ENCODE measurements at regions not wholly inside any gene's neighbourhood (a gene's known extent, or its start where the extent isn't known, plus 50 kb on each side); places are given as distances from the start of the nearest gene placed in this dataset.
"Not testable (repeated sequence)": the region's sequence is repeated elsewhere in the genome, so short reads cannot be mapped to it uniquely, and the experiment has no call there.

DNA sequence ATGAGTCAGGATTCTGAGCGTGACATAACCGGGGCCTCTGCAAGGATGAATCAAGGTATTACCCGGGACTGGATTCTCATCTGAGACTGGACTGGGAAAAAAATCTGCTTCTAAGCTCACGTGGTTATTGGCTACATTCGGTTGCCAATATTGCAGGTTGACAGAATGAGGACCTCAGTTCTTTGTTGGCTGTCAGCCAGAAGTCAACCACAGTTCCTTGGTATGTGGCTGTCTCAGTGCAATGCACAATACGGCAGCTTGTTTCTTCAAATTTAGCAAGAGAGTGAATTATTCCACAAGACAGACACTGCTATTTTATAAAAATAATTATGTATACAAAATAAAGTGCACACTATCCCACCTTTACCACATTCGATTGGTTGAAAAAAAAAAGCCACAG, 424.2 kb downstream of the KLHL4 start:
- DNase-seq, result no peak

DNA sequence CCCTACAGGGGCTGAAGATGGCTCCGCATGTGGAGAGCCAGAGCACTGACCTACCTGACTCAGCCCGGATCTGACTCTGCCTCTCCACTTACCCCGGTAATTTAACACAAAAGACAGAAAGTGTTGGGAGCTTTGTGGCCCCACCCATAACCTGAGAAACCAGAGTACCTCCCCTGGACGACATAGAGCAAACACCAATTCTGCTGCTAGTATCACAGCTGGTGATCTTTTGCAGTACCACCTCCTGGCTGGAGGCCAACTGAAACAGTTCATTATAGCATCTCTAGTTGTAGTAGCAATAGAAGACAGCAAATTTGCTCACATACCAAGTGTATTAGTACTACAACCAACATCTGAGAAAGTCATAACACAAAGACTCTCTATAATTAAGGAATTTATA, 443.9 kb downstream of the KLHL4 start:
- DNase-seq, result no peak

DNA sequence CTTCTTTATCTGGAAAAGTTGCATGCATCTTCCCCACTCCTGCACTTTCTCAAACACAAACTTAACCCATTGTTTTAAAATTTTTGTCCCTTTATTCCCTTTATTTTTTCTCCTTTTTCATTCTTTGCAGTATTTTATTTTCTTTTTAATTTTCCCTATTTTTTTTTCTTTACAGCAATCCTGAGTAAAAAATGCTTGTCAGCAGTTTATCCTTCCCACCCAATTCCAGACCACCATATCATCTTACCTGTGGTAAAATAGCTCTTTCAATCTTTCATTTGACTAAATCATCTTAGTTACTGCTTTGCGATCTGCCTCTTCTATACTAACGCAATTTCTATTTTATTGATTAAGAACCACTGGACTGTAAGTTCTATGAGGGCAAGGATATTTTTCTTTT, 450.5 kb downstream of the KLHL4 start:
- DNase-seq, result no peak

DNA sequence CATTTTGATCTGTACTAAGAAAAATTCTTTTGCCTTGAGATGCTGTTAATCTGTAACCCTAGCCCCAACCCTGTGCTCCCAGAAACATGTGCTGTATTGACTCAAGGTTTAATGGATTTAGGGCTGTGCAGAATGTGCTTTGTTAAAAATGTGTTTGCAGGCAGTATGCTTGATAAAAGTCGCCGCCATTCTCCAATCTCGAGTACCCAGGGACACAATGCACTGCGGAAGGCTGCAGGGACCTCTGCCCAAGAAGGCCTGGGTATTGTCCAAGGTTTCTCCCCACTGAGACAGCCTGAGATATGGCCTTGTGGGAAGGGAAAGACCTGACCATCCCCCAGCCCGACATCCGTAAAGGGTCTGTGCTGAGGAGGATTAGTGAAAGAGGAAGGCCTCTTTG, 454.5 kb downstream of the KLHL4 start:
- not testable (repeated sequence) for DNase-seq

DNA sequence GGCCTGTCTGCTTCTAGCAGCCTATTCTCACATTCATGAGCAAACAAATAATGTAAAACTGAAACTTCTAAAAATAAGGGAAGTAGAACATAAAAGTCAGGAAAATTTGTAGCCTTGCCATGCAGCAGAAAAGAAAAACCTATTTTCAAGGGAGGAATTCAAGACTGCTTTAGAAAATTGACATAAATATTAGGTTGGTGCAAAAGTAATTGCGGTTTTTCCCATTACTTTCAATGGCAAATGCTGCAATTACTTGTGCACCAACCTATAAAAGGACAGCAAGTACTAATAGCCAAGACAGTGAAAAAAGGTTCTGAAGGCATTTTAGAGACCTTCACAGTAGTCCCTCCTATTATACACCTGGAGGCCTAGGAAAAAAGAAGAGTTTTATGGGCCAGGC, 457.8 kb downstream of the KLHL4 start:
- no peak for DNase-seq

DNA sequence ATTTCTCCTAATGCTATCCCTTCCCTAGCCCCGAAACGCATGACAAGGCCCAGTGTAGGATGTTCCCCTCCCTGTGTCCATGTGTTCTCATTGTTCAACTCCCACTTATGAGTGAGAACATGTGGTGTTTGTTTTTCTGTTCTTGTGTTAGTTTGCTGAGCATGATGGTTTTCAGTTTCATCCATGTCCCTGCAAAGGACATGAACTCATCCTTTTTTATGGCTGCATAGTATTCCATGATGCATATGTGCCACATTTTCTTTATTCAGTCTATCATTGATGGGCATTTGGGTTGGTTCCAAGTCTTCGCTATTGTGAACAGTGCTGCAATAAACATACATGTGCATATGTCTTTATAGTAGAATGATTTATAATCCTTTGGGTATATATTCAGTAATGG, 490.3 kb downstream of the KLHL4 start:
- DNase-seq, result not testable (repeated sequence)

DNA sequence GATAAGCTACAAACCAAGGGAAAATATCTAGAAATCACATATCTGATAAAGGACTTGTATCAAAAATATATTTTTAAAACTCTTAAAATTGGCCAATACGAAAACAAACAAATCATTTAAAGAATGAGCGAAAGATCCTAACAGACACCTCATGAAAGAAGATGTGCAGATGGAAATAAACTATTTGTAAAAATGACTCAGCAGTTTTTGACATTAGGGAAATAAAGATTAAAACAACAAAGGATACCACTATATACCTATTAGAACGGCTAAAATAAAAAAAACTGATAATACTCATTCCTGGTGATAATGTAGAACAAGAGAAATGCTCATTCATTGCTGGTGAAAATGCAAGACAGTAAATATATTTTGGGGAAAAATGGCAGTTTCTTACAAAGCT, 506.4 kb downstream of the KLHL4 start:
- no peak for DNase-seq

DNA sequence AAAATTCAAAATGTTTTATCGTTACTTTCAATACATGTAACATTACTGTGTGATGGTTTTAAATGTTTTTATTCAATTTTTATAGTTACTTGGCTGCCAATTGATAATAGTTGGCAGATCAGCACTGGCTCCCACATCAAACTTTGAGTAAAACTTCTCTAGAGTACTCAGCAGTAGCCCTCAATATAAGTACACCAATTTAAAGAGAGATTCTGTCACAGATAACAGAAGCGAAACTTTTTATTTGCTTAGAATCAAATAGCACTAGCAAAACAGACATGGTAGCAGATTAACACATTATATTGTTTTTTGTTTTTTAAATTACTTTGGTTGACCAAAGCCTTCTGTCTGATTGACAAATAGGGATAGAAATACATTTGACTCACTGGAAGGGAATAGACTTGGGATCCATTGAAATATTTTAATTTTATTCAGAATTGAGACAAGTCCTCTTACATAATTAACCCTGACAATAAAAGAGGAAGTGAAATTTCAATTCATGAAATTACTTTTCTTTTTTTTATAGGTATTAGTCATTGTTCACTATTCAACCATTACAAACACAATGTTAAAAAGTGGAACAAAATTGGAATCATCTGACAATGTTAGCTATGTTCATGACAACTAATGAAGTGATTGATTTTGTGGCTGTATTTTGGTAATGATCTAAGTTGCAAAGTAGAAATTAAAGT, 554.9 kb downstream of the KLHL4 start:
- DNase-seq, result no peak

DNA sequence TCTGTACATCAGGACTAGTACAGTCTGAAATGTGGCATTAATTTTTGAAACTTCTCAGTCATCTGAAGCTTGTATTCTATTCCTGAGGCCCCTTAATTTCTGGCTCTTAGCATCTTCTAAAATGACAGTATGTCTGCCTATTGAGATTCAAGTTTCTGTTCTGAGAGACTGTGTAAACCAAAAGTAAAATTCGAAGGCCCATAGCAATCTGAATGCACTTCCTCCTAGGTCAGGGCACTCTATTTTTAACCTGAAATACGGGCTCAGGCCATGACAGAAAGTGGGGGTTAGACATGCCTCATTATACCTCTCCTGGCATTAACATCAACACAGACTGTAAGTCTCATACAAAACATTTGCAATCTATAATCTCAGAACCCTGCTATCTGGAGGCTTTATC, 584.4 kb downstream of the KLHL4 start:
- DNase-seq, result no peak

DNA sequence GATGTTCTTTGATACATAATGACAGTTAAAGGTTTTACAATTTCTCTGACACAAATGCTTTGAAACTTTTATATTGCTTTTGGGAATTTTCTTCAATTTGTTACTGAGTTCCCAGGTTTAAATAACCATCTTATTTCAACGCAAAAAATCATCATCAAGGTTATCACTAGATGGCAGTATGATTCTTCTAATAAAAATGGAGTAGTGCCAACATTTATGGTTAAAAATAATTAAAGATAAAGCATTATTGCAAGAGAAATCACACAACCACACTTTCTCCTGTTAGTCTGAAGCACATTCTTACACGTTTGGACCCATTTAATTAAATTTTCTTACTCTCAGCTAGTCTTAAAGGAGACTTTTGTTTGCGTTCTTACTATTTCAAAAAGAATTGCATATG, 611.3 kb upstream of the CPXCR1 start:
- no peak for DNase-seq

DNA sequence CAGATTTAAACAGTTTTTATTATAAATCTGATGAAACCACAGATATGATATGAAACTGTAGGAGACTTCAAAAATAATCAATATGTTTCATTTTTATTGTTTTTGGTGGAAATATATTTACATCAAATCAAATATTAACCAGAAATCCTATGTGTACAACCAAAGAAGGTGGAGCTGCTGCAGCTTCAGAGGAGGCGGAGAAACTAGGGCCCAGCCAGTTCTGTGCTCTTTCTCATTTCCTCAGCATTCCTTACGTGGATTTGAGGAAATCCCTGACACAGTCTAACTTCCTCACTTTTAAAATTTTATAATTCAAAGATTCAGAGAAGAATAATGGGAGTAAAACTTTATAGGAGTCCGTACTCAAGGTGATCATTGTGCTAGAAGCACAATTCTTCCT, 610.7 kb upstream of the CPXCR1 start:
- DNase-seq, result no peak

DNA sequence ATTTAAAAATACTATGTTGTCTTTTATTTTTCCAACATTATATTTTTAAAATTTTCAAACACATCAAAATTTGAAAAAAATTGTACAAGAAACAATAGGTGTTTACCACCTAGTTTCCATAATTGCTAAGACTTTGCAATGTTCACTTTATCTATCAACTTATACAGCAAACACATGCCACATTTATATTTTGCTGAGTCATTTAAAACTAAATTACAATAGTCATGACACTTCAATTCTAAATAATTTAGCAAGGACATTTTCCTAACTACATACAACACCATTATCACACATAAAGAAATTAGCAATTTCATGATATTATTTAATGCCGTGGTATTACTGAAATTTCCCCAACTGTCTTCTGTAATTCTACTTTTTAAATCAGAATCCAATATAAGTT, 600.4 kb upstream of the CPXCR1 start:
- DNase-seq, result no peak

DNA sequence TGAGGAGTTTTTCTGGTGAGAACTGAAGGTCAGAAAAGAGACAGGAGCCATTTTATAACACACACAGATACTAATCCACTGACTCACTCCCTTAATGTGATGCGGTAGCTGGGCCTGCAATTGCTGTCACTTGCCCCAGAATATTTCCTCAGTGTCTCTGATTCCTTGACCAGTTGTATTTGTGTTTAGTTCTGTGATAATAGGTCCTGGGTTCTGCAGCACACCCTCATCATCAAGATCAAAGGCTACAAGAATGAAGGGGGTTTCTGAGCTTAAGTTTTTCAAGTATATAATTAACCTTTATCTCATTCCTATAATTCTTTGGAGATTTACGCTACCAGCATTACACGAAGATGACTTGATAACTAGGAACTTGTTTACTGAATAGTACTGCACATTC, 576.5 kb upstream of the CPXCR1 start:
- DNase-seq, result no peak

DNA sequence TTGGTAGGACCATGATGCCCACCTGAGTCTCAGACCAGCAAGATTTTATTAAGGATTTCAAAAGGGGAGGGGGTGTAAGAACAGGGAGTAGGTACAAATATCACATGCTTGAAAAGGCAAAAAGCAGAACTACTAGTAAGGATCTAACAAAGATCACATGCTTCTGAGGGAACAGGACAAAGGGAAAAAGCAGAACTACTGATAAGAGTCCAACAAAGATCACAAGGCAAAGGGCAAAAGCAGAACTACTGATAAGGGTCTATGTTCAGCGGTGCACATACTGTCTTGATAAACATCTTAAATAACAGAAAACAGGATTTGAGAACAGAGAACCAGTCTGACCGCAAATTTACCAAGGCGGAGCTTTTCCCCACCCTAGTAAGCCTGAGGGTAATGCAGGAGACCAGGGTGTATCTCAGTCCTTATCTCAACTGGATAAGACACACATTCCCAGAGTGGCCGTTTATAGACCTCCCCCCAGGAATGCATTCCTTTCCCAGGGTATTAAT, 573.0 kb upstream of the CPXCR1 start:
- DNase-seq, result not testable (repeated sequence)

DNA sequence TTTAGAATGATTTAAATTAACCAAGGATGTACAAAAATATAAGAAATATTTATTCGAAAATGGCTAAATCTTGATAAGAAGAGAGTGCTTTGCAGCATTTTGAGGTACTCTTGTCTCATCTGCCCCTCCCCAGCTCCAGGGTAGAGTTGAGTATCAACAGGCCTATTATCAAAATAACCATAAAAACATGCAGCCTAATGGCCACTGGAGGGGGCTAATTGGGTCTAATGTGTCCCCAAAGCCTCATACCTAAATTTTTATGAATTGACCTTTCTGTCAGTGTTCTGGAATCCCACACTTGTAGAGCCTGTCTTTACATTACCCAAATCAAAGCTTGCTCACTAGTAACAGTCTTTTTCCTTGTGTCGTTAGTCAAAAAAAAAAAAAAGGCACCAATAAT, 544.9 kb upstream of the CPXCR1 start:
- DNase-seq, result no peak

DNA sequence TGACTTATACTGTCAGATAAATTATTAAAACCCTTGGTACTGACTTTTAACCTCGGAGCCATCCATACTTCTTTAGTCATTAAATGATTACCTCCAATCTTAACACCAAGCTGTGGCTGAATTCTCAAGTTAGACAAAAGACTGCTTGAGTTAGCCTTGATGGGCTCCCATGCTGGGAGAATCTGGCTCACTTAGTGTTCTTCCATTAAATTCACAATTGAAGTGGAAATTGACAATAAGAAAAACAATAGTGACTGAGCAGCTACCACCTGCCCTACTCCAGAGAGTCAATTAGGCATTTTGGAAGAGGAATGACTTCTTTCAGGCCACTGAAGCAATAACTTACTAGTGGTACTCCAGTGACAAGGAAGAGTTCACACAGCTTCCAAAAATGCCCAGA, 503.0 kb upstream of the CPXCR1 start:
- DNase-seq, result no peak

DNA sequence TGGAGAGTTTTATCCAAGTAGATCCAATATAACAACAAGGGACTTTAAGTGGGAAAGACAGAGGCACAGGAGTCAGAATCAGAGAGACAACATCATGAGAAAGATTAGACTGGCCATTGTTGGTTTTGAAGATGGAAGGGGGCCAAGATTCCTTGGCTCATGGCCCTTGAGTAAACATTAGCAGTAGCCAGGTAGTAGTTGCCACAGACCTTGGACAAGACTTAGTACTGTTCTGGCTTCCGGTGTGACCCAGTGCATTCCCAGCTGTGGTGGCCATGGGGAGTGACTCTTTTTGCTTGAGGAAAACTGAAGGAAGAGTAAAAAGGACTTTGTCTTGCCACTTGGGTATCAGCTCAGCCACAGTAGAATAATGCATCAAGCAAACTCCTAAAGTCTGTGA, 462.2 kb upstream of the CPXCR1 start:
- no peak for DNase-seq

DNA sequence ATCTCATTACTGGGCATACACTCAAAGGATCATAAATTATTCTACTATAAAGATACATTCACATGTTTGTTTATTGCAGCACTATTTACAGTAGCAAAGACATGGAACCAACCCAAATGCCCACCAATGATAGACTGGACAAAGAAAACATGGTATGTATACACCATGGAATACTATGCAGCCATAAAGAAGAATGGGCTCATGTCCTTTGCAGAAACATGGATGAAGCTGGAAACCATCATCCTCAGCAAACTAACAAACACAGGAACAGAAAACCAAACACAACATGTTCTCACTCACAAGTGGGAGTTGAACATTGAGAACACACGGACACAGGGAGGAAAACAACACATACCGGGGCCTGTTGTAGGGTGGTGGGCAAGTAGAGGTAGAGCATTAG, 433.1 kb upstream of the CPXCR1 start:
- DNase-seq, result not testable (repeated sequence)

DNA sequence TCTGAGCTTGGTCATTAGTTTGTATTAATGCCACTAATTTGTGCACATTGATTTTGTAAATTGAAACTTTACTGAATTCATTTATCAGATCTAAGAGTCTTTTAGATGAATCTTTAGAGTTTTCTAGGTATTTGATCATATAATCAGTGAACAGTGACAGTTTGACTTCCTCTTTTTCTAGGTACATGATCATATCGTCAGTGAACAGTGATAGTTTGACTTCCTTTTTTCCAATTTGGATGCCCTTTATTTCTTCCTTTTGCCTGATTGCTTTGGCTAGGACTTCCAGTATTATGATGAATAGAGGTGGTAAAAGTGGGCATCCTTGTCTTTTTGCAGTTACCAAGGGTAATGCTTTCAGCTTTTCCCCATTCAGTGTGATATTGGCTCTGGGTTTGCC, 421.4 kb upstream of the CPXCR1 start:
- DNase-seq, result no peak

DNA sequence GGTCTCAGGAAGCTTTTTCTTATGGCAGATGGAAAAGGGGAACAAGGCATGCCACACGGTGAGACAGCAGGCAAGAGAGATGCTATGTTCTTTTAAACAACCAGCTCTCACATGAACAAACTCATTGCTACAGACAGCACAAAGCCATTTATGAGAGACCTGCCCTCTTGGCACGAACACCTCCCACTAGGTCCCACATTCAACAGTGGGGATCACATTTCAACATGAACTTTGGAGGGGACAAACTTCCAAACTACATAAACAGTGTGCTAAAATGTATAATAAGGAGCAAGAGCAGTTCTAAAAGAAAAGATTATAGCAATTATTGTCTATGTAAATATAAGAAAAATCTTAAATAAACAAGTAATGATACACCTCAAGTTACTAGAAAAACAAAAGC, 391.8 kb upstream of the CPXCR1 start:
- DNase-seq, result no peak

DNA sequence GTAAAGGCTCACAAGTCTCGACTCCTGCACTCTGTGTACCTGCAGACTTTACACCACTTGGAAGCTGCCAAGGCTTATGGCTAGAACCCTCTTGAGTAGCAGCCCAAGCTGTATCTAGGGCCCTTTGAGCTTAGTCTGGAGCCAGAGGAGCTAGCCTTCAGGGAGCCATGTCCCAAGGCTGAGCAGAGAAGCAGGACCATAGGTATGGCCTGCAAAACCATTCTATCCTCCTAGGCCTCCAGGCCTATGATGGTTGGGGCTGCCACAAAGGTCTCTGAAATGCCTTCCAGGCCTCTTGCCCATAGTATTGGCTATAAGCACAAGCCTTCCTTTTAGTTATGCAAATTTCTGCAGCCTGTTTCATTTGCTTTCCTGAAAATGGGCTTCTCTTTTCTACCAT, 380.7 kb upstream of the CPXCR1 start:
- no peak for DNase-seq

DNA sequence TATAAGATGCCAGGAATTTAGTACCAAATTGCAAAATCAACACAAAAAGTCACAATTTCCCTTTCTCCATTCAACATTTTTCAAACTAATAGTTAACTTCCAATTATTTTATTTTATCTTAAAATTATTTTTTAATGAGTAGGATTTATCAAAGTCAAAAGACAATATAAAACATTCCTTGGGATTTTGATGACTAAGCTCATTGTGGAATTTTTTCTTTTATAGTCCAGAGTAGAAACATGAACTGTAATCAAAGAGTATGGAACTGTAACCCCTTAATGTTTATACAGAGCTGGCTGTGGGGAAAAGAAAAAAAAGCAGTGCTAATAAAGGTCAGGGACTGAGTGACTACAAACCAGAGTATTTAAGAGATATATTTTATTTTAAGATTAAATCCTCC, 368.6 kb upstream of the CPXCR1 start:
- DNase-seq, result no peak

DNA sequence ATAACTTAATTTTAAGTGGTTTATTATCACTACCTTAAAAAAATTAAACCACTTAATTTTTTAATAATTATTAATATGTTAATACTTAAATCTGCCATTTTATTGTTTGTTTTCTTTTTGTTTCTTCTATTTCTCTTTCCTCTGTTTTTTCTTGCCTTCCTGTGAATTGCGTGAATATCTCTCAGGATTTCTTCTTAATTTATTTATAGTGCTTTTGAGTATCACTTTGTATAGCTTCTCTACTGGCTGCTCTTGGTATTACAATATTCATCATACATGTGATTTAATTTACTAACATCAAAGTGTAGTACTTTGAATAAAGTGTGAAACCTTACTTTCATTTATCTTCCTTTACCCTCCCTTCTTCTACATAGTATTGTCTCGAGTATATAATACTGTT, 349.5 kb upstream of the CPXCR1 start:
- DNase-seq, result no peak

DNA sequence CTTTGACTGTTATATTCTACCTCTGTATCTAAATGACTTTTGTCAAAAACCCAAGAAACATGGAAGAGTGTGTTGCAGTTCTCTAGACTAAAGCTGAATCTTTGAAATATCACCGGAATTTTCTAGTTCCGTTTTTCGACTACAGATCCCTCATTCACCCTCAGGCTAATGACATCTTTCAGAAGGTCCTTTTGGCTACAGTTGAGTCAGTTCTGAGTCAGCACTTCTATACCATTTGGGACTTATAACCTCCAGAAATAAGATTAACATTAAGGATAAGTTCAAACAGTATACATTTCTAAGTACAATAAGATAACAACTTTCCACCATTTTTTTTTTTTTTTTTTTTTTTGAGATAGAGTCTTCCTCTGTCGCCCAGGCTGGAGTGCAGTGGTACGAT, 331.0 kb upstream of the CPXCR1 start:
- DNase-seq, result no peak

DNA sequence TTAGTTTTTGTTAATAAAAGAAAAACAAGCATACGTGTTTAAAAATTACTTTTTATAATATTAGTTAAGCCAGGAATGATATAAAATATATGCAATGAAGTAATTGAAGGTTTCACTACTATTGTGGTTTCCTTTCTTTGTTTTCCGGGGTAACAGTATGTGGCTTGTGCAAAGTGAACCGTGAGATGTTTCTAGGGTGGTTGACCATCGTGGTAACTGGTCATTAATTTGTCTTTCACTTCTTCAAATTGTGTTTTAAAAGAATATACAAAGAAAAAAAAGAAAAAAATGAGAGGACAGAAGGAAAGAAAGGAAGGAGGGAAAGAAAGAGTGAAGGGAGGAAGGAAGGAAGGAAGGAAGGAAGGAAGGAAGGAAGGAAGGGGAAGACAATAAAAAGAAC, 330.1 kb upstream of the CPXCR1 start:
- DNase-seq, result no peak
